Hematopoietic multipotent progenitor cell treated with erythropoietin and hydrocortisone succinate and interleukin-3 and kit ligand, for 15 days (in vitro differentiated cells): ENCODE measurements at regions not wholly inside any gene's neighbourhood (a gene's known extent, or its start where the extent isn't known, plus 50 kb on each side); places are given as distances from the start of the nearest gene placed in this dataset.
"Not testable (repeated sequence)": the region's sequence is repeated elsewhere in the genome, so short reads cannot be mapped to it uniquely, and the experiment has no call there.

Experiments
- DNase-seq: peaks from one replicate; pipeline ENCODE4 v3.0.0-alpha.2; 2015; ENCODE audit warnings: low spot score

- no peak for DNase-seq
These were observed 725.0 kb downstream of the PRELID2 start for GRCh38 chr5:145110181-145110580.

- DNase-seq = no peak
These were observed 729.8 kb downstream of the PRELID2 start for GRCh38 chr5:145105384-145105783.

GRCh38 chr5:145104106-145104505, 731.0 kb downstream of the PRELID2 start:
- no peak for DNase-seq

GRCh38 chr5:145101246-145101645, 733.9 kb downstream of the PRELID2 start:
- DNase-seq = no peak

- DNase-seq = no peak
These were observed 745.0 kb downstream of the PRELID2 start for GRCh38 chr5:145090115-145090514.

- DNase-seq = no peak
These were observed 750.3 kb downstream of the PRELID2 start for GRCh38 chr5:145084834-145085233.

- no peak for DNase-seq
These were observed 758.1 kb downstream of the PRELID2 start for GRCh38 chr5:145077028-145077427.

- no peak for DNase-seq
These were observed 759.1 kb downstream of the PRELID2 start for GRCh38 chr5:145076040-145076439.

GRCh38 chr5:145072889-145073288, 762.3 kb downstream of the PRELID2 start:
- DNase-seq = no peak

GRCh38 chr5:145068721-145069120, 766.4 kb downstream of the PRELID2 start:
- no peak for DNase-seq

- no peak for DNase-seq
These were observed 772.7 kb downstream of the PRELID2 start for GRCh38 chr5:145062280-145063062.

GRCh38 chr5:145056800-145057199, 778.3 kb downstream of the PRELID2 start:
- DNase-seq = no peak

- no peak for DNase-seq
These were observed 785.0 kb downstream of the PRELID2 start for GRCh38 chr5:145050181-145050580.

- no peak for DNase-seq
These were observed 790.2 kb downstream of the PRELID2 start for GRCh38 chr5:145044970-145045369.

GRCh38 chr5:145028626-145029025, 806.5 kb downstream of the PRELID2 start:
- DNase-seq = no peak

GRCh38 chr5:145027286-145027685, 807.9 kb downstream of the PRELID2 start:
- no peak for DNase-seq

- no peak for DNase-seq
These were observed 809.4 kb downstream of the PRELID2 start for GRCh38 chr5:145025775-145026174.

GRCh38 chr5:145015146-145015545, 820.0 kb downstream of the PRELID2 start:
- no peak for DNase-seq

- no peak for DNase-seq
These were observed 821.0 kb downstream of the PRELID2 start for GRCh38 chr5:145014109-145014508.

GRCh38 chr5:145010834-145011233, 824.3 kb downstream of the PRELID2 start:
- no peak for DNase-seq

GRCh38 chr5:145008876-145009530, 826.1 kb downstream of the PRELID2 start:
- DNase-seq = no peak

GRCh38 chr5:144994356-144994755, 823.7 kb downstream of the KCTD16 start:
- DNase-seq = not testable (repeated sequence)

GRCh38 chr5:144983101-144983500, 812.4 kb downstream of the KCTD16 start:
- DNase-seq = no peak
